Transverse colon (tissue), 4 donors: ENCODE measurements at regions not wholly inside any gene's neighbourhood (a gene's known extent, or its start where the extent isn't known, plus 50 kb on each side); places are given as distances from the start of the nearest gene placed in this dataset.

ENCODE experiments used
- DNase-seq: peaks from one replicate; pipeline ENCODE4 v3.0.0-alpha.2; 2019
- H3K27ac ChIP-seq, 4 donors: fragments of 200-600 bp; sonication (generic); 2 replicates each; pipeline ENCODE4 v1.5.1; 2016 to 2018; ENCODE audit warnings: inconsistent platforms in 4 of 4
- H3K27me3 ChIP-seq: fragments of 200-600 bp; sonication (generic); 2 replicates; pipeline ENCODE4 v1.5.1; 2017; ENCODE audit warnings: inconsistent platforms
- H3K36me3 ChIP-seq, 4 donors: fragments of 200-600 bp; sonication (generic); 2 replicates each; pipeline ENCODE4 v1.5.1; 2017 to 2019; ENCODE audit warnings: inconsistent platforms in 4 of 4
- H3K4me1 ChIP-seq, 4 donors: fragments of 200-600 bp; sonication (generic); 2 replicates each; pipeline ENCODE4 v1.5.1; 2017 to 2020; ENCODE audit warnings: inconsistent platforms in 4 of 4
- H3K4me3 ChIP-seq, 4 donors: fragments of 200-600 bp; sonication (generic); 1 replicate in 1 of 4; 2 replicates in 3 of 4; pipeline versions ENCODE4 v1.5.1 to v1.6.1; 2017 to 2019; ENCODE audit warnings: inconsistent platforms in 4 of 4
- H3K9me3 ChIP-seq, 2 donors: fragments of 200-600 bp; sonication (generic); 2 replicates each; pipeline ENCODE4 v1.5.1; 2017 to 2019; ENCODE audit warnings: inconsistent platforms in 2 of 2
- CTCF ChIP-seq, 5 experiments: fragments of 200-600 bp in 3 of 5; fragments of 450-650 bp in 2 of 5; sonication (generic) in 3 of 5; IDR thresholded peaks; 1 replicate in 2 of 5; 2 replicates in 3 of 5; pipeline ENCODE4 v1.5.1; 2016 to 2017; ENCODE audit warnings: antibody characterized with exemption in 5 of 5, inconsistent platforms in 3 of 5, mild to moderate bottlenecking in 2 of 5, moderate library complexity in 1 of 5
- EP300 ChIP-seq: sonication (generic); formaldehyde crosslinking; IDR thresholded peaks from one replicate; pipeline ENCODE4 v1.6.1; 2017; ENCODE audit warnings: antibody characterized with exemption, low read depth
- POLR2A ChIP-seq: fragments of 450-650 bp; IDR thresholded peaks from one replicate; pipeline ENCODE4 v1.6.1; 2016; ENCODE audit warnings: antibody characterized with exemption, mild to moderate bottlenecking, moderate library complexity
- POLR2AphosphoS5 ChIP-seq, 3 donors: sonication (generic); formaldehyde crosslinking; IDR thresholded peaks; one replicate each; pipeline ENCODE4 v1.6.1; 2016; ENCODE audit warnings: antibody characterized with exemption in 3 of 3
- WGBS, 2 donors: methylation state at CpG; one replicate each; pipeline ENCODE4 v1.1.5; 2018; ENCODE audit warnings: low coverage in 1 of 2; 5-methylcytosine and 5-hydroxymethylcytosine counted together
- in situ Hi-C, 4 donors: fragments of 200-750 bp; cut with MboI; loops; one replicate each; pipeline versions ENCODE4 v1.15.0 to v1.15.1; 2017; ENCODE audit warnings: low sequenced_read_pairs in 3 of 4, low pct_ligation_motif_present in 1 of 4, low pct_unique_long_range_greater_than_20kb in 1 of 4
- intact Hi-C: fragments of 100-400 bp; cut with DNase I; formaldehyde crosslinking; loops from one replicate; pipeline ENCODE4 v1.15.1; 2023; ENCODE audit warnings: low total_unique reads

- H3K4me3 ChIP-seq: no peak overlapping the region
- intact Hi-C loops: no loop called here
Observed at GRCh38 chr20:51175724-51176123, 152.8 kb upstream of the KCNG1 start.

GRCh38 chr20:51175156-51175555 lies 152.2 kb upstream of the KCNG1 start:
- in situ Hi-C loops: no loop called here
- H3K4me1 ChIP-seq: no peaks in the 10 kb centered on the region
- H3K27me3 ChIP-seq: peaks cover 11% of the 10 kb centered on the region
- no peaks in the 10 kb centered on the region for H3K36me3 ChIP-seq
- intact Hi-C loops: no loop called here
- DNase-seq: no peak
- 83 to 89% methylated on average over 2 to 10 of the region's 10 CpGs for WGBS, 2 donors
- H3K27ac ChIP-seq: no peak overlapping the region
- no peaks in the 10 kb centered on the region for H3K9me3 ChIP-seq
- no peak overlapping the region for H3K4me3 ChIP-seq
- TF ChIP-seq POLR2AphosphoS5 (IDR thresholded peaks at IDR 0.05) (no peak), POLR2A (no peak), EP300 (no peak), CTCF (IDR thresholded peaks at IDR 0.05) (no peak)

More at GRCh38 chr20:51175724-51176123, 152.8 kb upstream of the KCNG1 start:
- no peaks in the 10 kb centered on the region for H3K9me3 ChIP-seq
- no peaks in the 10 kb centered on the region for H3K4me1 ChIP-seq
- in situ Hi-C loops: no loop called here
- 64 to 85% methylated on average over 2 to 5 of the region's 5 CpGs for WGBS, 2 donors
- H3K27me3 ChIP-seq: peaks cover 13% of the 10 kb centered on the region
- no peaks in the 10 kb centered on the region for H3K36me3 ChIP-seq
- H3K27ac ChIP-seq: no peak overlapping the region
- no peak for DNase-seq
- TF ChIP-seq POLR2AphosphoS5 (IDR thresholded peaks at IDR 0.05) (no peak), CTCF (IDR thresholded peaks at IDR 0.05) (no peak), EP300 (no peak), POLR2A (no peak)

- TF ChIP-seq POLR2A (no peak), CTCF (IDR thresholded peaks at IDR 0.05) (no peak), EP300 (no peak), POLR2AphosphoS5 (IDR thresholded peaks at IDR 0.05) (no peak)
- H3K9me3 ChIP-seq: no peaks in the 10 kb centered on the region
- WGBS, 2 donors: 74 to 100% methylated on average over 1 to 2 of the region's 2 CpGs
Observed at GRCh38 chr20:51174536-51174935, 151.6 kb upstream of the KCNG1 start.

GRCh38 chr20:51172558-51173428 lies 149.9 kb upstream of the KCNG1 start:
- Histone ChIP-seq H3K27me3 (peaks cover 4% of the 10 kb centered on the region), H3K9me3 (no peaks in the 10 kb centered on the region), H3K4me3 (no peak overlapping the region), H3K36me3 (no peaks in the 10 kb centered on the region), H3K27ac (no peak overlapping the region), H3K4me1 (no peaks in the 10 kb centered on the region)
- WGBS, 2 donors: 84 to 97% methylated on average over 4 to 6 of the region's 6 CpGs
- no peak for TF ChIP-seq EP300
- no peak for TF ChIP-seq CTCF (IDR thresholded peaks at IDR 0.05)
- no peak for TF ChIP-seq POLR2A
- no peak for TF ChIP-seq POLR2AphosphoS5 (IDR thresholded peaks at IDR 0.05)
- no peak for DNase-seq
- in situ Hi-C loops: no loop called here
- intact Hi-C loops: no loop called here

More at GRCh38 chr20:51174536-51174935, 151.6 kb upstream of the KCNG1 start:
- in situ Hi-C loops: no loop called here
- H3K36me3 ChIP-seq: no peaks in the 10 kb centered on the region
- no peak overlapping the region for H3K27ac ChIP-seq
- H3K4me3 ChIP-seq: no peak overlapping the region
- H3K27me3 ChIP-seq: peaks cover 5% of the 10 kb centered on the region
- intact Hi-C loops: no loop called here
- H3K4me1 ChIP-seq: no peaks in the 10 kb centered on the region
- DNase-seq: no peak
